ENCODE measurements at regions not wholly inside any gene's neighbourhood (a gene's known extent, or its start where the extent isn't known, plus 50 kb on each side); places are given as distances from the start of the nearest gene placed in this dataset.

DNA sequence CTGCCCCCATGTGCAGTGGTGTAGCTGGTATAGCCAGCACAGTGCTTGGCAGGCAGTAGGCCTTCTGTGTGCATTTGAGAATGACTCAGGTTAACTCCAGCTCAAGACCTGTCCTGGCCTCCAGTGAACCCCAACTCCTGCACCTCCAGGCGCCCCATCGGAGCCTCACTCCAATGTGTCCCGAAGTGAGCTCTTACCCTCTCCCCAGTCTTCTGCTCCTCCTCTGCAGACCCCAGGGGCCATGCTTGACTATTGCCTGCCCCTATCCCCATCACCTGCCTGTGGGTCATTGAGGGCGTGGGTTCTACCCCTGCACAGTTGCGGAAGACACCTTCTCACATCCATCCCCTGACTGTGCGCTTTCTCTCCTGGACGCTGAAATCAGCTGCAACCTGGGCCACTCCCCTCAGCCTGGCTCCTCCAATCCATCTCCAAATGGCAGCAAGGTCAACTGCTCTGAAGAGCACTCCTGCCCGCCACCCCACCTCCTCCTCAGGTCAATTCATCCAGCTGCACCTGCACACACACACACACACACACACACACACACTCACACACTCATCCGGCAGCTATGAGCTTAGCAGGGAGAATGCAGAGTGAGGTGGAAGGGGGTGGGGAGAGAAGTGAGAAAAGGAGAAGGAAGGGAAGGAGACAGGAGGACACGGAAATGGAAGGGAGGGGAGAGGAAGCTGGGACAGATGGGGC lies 130.3 kb upstream of the GLI2 start:
- TF ChIP-seq CTCF (IDR thresholded peaks at IDR 0.05): no peak
- TF ChIP-seq EZH2 (IDR thresholded peaks at IDR 0.05; ENCODE audit: borderline replicate concordance, insufficient read depth, low read depth, low read length, poor library complexity, severe bottlenecking): no peak

Measured in B cell (primary cell).